ENCODE measurements at regions not wholly inside any gene's neighbourhood (a gene's known extent, or its start where the extent isn't known, plus 50 kb on each side); places are given as distances from the start of the nearest gene placed in this dataset.

GRCh38 chr5:118596255-118596654 is 392.1 kb downstream of the DTWD2 start:
- FAIRE-seq = no peak
- BruUV-seq (replicated peaks) = no TSS peak
- no peak overlapping the region for H3K9ac ChIP-seq (replicated peaks; ENCODE audit: extremely low read depth, insufficient read depth, low read length)

DNA sequence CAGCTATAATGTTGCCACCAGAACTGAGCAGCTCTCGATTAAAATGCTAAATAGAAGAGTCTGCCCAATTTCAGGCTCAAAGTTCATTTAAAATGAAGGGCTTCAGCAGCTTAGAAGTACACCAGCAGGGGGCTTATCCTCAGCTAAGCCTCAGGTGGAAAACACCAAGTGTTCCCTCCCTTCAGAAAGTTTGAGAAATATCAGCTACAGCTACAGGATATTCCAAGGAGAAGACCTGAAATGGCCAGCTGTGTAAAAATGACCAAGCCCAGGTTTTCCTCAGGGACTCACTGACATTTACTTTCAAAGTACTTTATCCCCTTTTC is 395.4 kb downstream of the DTWD2 start:
- no peak overlapping the region for H2AFZ ChIP-seq (ENCODE audit: low read depth, low read length)
- H3K4me2 ChIP-seq (ENCODE audit: insufficient read depth, low read length) = no peak overlapping the region
- ChIA-PET CTCF (no interaction called here), POLR2A (no interaction called here)
- H3K36me3 ChIP-seq (ENCODE audit: control insufficient read depth in 2 of 2, extremely low read depth in 1 of 2, insufficient read depth in 2 of 2, low read length in 2 of 2) = no peaks in the 10 kb centered on the region
- FAIRE-seq (no peak), DNase-seq (ENCODE audit: low read depth, low spot score) (no peak)
- no peak overlapping the region for H3K9ac ChIP-seq (replicated peaks; ENCODE audit: extremely low read depth, insufficient read depth, low read length)
- no peaks in the 10 kb centered on the region for H4K20me1 ChIP-seq (replicated peaks; ENCODE audit: control insufficient read depth, extremely low read depth, insufficient read depth, low read length)
- H3K4me1 ChIP-seq (ENCODE audit: control insufficient read depth, extremely low read depth, insufficient read depth, low read length) = no peaks in the 10 kb centered on the region
- no peak overlapping the region for H3K27ac ChIP-seq (ENCODE audit: insufficient read depth, low read depth, low read length)
- H3K4me3 ChIP-seq (replicated peaks in 1 of 3; ENCODE audit: insufficient read depth in 1 of 3, low read depth in 1 of 3, low read length in 3 of 3) = no peak overlapping the region
- TF ChIP-seq MYC (IDR thresholded peaks at IDR 0.05; ENCODE audit: low read depth, low read length) = no peak
- TF ChIP-seq POLR2A (IDR thresholded peaks at IDR 0.05; ENCODE audit: low read depth, low read length) = no peak
- no peak for TF ChIP-seq FOS (IDR thresholded peaks at IDR 0.05; ENCODE audit: borderline replicate concordance, insufficient read depth, low read length)
- TF ChIP-seq GATA2 (IDR thresholded peaks at IDR 0.05; ENCODE audit: insufficient read depth, insufficient read length, low read depth, low read length) = no peak
- no peak for TF ChIP-seq JUN (IDR thresholded peaks at IDR 0.05; ENCODE audit: borderline replicate concordance, insufficient read depth, insufficient read length, low read depth)
- no peak for TF ChIP-seq EZH2 (IDR thresholded peaks at IDR 0.05; ENCODE audit: borderline replicate concordance, low read depth, low read length, severe bottlenecking)
- TF ChIP-seq CTCF (IDR thresholded peaks at IDR 0.05; ENCODE audit: extremely low read depth in 1 of 2, insufficient read depth in 1 of 2, low read depth in 1 of 2, low read length in 2 of 2) = no peak
- no peak for TF ChIP-seq MAX (IDR thresholded peaks at IDR 0.05; ENCODE audit: insufficient read depth, insufficient read length)
- no peak for TF ChIP-seq POLR2AphosphoS5 (IDR thresholded peaks at IDR 0.05; ENCODE audit: insufficient read depth, low read depth, low read length)
- intact Hi-C loops (cut with micrococcal nuclease) (no loop called here), dilution Hi-C loops (cut with MboI; ENCODE audit: extremely low pct_ligation_motif_present, low sequenced_read_pairs) (no loop called here)
- no peaks in the 10 kb centered on the region for H3K79me2 ChIP-seq (ENCODE audit: control insufficient read depth, insufficient read depth, low read length)
- H3K9me1 ChIP-seq (replicated peaks; ENCODE audit: control insufficient read depth, extremely low read depth, insufficient read depth, low read length) = no peaks in the 10 kb centered on the region
- no peaks in the 10 kb centered on the region for H3K27me3 ChIP-seq (ENCODE audit: control insufficient read depth in 2 of 2, insufficient read depth in 2 of 2, low read length in 2 of 2)
- no TSS peak for BruUV-seq (replicated peaks)
- no peaks in the 10 kb centered on the region for H3K9me3 ChIP-seq (replicated peaks; ENCODE audit: control insufficient read depth, insufficient read depth, low read length)

More at GRCh38 chr5:118596255-118596654, 392.1 kb downstream of the DTWD2 start:
- dilution Hi-C loops (cut with MboI; ENCODE audit: extremely low pct_ligation_motif_present, low sequenced_read_pairs) (no loop called here), intact Hi-C loops (cut with micrococcal nuclease) (no loop called here)
- no peaks in the 10 kb centered on the region for H4K20me1 ChIP-seq (replicated peaks; ENCODE audit: control insufficient read depth, extremely low read depth, insufficient read depth, low read length)
- no peak overlapping the region for H3K4me2 ChIP-seq (ENCODE audit: insufficient read depth, low read length)
- TF ChIP-seq EZH2 (IDR thresholded peaks at IDR 0.05; ENCODE audit: borderline replicate concordance, low read depth, low read length, severe bottlenecking) (no peak), JUN (IDR thresholded peaks at IDR 0.05; ENCODE audit: borderline replicate concordance, insufficient read depth, insufficient read length, low read depth) (no peak), POLR2AphosphoS5 (IDR thresholded peaks at IDR 0.05; ENCODE audit: insufficient read depth, low read depth, low read length) (no peak), POLR2A (IDR thresholded peaks at IDR 0.05; ENCODE audit: low read depth, low read length) (no peak), CTCF (IDR thresholded peaks at IDR 0.05; ENCODE audit: extremely low read depth in 1 of 2, insufficient read depth in 1 of 2, low read depth in 1 of 2, low read length in 2 of 2) (no peak)
- POLR2A ChIA-PET = no interaction called here
- H3K36me3 ChIP-seq (ENCODE audit: control insufficient read depth in 2 of 2, extremely low read depth in 1 of 2, insufficient read depth in 2 of 2, low read length in 2 of 2) = no peaks in the 10 kb centered on the region
- H3K27ac ChIP-seq (ENCODE audit: insufficient read depth, low read depth, low read length) = no peak overlapping the region
- CTCF ChIA-PET = no interaction called here
- no peaks in the 10 kb centered on the region for H3K4me1 ChIP-seq (ENCODE audit: control insufficient read depth, extremely low read depth, insufficient read depth, low read length)
- no peaks in the 10 kb centered on the region for H3K27me3 ChIP-seq (ENCODE audit: control insufficient read depth in 2 of 2, insufficient read depth in 2 of 2, low read length in 2 of 2)
- no peak for DNase-seq (ENCODE audit: low read depth, low spot score)
- H3K4me3 ChIP-seq (replicated peaks in 1 of 3; ENCODE audit: insufficient read depth in 1 of 3, low read depth in 1 of 3, low read length in 3 of 3) = no peak overlapping the region
- no peak overlapping the region for H2AFZ ChIP-seq (ENCODE audit: low read depth, low read length)
- no peaks in the 10 kb centered on the region for H3K9me1 ChIP-seq (replicated peaks; ENCODE audit: control insufficient read depth, extremely low read depth, insufficient read depth, low read length)
- no peaks in the 10 kb centered on the region for H3K79me2 ChIP-seq (ENCODE audit: control insufficient read depth, insufficient read depth, low read length)
- H3K9me3 ChIP-seq (replicated peaks; ENCODE audit: control insufficient read depth, insufficient read depth, low read length) = no peaks in the 10 kb centered on the region
